ENCODE measurements at regions not wholly inside any gene's neighbourhood (a gene's known extent, or its start where the extent isn't known, plus 50 kb on each side); places are given as distances from the start of the nearest gene placed in this dataset.
"Not testable (repeated sequence)": the region's sequence is repeated elsewhere in the genome, so short reads cannot be mapped to it uniquely, and the experiment has no call there.

DNA sequence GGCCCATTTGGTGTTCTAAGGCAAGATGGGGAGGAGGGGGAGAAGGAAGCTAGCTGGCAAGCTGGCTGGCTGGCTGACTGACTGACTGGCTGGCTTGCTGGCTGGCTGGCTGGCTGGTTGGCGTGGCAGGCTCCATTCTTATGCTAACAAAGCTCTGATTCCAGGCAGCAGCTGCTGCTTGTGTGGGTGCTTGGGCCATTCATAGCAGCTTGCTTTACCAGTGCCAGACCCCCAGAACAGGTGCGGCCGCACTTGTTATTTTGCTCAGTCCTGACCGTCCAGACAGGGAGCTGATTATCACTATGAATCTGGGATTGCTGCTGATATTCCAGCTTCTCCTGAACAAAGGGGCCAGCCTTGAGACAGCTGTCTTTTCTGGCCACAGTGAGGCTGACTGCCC is 131.2 kb upstream of the PAK3 start:
- DNase-seq, result no peak

DNA sequence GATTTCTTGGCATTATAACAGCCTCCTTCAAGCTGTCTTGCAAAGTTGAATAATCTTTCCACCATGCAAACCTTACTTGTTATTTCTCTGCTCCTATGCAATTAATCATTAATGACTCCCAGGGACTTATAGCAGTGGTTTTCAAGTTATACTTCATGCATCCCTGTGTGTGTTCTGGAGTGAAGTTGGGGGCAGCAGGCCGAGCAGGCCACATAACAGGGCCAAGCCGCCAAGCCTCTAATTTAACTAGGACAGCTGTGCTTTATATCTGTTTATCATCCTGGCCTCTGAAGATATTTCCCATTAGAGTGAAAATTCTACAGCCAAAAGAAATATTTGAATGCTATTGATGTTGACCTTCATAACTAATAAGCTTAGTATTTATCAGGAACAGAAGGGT is 133.5 kb upstream of the PAK3 start:
- DNase-seq, result no peak

DNA sequence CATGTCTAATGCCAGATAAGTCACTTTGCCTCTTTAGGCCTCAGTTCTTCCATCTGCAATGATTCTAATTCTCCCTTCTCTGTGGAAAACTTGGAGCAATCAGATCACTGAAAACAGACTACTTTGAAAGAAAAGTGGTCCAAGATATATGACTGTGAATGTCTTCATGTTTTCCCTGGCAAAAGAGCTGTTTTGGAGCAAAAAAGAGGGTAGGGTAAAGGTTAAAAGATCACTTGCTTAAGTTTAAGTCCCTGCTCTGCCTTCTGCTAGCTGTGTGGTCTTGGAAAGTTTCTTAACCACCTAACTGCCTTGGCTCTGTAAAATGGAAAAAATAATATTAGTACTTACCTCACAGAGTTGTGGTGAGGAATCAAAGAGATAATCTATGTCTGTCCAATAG is 140.3 kb upstream of the PAK3 start:
- DNase-seq, result no peak

DNA sequence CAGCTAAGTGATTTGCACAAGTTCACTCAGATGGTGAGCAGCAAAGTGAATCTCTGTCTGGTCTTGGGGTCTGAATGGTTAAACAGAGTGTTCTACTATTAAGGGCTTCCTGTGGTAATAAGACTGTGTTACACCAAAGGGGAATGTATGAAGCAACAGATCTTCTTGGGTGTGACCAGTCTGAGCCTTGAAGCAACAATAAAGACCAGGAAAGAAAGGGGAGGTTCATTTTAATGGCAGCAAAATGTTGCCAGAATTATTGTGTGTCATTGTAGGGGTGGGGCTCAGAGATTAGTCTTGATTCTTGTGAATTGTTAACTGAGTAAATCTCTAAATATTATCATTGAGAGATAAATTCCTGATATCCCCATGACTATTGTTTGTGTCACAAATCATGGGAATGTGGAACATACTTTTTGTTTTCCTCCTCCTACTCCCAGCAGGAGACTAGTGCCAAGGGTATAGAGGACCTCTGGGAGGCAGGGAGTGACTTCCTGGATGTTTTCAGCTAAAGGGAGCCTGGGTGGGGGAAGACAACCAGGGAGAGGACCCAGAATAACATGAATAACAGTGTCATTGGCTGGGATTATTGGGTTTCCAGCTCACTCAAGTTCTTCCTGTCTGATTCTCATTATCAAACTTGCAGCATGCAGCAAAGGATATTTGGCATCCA is 141.4 kb upstream of the PAK3 start:
- no peak for DNase-seq

DNA sequence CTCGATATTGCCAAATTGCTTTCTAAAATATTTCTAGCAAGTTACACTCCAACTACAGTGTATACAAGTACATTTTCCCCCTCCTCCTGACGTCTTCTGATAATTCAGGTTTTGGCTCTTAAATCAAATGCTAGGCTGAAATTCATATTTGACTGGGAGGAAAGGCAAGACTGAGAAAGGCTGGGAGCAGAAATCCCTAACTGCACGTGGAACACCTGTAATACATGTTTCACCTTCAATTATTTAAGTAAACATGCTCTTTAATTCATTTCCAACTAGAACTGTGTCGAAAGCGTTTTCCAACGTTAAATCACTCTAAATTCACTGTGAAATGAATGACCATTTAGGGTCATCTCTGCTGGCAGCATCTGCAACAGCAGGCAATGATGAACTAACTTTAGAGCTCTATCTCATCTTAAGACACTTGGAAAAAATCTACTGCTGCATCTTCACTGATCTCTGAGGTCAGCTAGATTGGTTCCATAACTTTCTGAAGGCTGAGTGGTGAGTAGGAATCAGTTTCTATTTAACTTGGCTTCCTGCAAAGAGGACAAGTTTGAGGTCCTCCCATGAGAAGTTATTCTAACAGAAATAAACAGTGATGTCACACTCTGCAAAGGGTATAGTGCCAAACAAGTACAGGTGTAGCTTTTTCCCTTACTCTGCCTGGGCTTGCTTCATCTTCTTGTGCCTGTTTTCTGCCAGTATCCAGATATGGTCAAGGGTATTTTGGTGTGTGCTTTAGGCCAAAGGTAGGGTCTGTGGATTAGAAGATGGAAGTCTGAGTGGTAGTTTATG is 144.3 kb upstream of the PAK3 start:
- no peak for DNase-seq

DNA sequence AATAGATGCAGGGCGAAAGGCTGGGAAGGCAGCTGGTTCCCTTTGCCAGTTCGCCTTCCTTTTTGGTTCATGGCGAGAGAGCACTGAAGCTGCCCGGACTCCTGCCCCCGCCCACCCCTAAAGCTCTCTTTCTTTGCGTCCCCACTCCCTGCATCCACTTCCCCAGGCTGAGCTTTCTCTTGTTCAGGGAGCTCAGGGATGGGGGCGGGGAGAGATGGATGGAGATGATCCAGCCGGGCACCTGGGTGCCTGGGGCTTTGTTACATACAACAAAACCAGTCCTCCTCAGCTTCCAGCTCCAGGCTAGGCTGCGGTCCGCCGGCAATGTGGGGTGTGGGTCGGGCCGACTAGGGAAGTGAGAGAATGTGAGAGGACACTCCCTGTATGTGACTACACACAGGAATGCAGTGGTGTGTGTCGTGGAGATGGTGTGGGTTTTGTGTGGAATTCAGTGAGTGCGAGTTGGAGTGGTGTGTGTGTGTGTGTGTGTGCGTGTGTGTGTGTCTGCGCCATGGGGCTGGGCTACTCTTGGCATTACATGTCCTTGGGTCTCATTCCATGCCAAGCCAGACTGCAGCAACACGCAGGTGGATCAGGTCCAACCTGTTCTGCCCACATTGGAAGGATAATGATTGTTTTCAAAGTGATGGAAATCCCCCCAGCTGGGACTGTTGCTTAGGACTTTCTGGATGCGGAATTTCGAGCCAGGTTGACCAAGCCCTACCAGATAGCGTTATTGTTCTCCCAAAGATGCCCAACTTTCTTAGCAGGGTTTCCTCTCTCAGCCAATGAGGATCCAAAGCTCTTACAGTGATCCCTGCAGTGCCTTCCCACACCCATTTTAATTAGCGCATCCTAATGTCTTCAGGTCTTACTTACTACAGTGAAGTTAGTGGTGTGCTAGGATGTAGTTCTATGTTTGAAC is 149.4 kb upstream of the CHRDL1 start:
- no peak for DNase-seq

DNA sequence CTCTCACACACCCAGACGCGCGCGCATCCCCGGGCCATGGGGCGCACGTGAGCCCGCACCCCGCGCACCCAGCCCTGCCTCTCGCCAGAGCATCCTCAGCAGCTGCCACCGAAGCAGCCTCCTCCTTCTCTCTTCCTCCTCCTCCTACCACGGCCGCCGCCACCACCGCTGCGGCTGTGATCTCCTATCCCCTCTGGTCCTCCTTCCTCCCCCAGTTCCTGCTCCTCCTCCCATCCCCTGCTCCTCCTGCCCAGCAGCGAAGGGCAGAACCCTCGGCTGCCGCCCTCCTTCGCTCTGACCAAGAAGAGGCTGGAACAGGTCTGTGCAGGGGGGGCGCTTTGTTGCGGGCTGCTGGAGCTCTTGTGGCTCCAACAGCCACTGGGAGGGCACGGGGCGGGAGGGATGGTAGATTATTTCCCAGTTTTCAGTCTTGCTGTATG is 148.7 kb upstream of the CHRDL1 start:
- no peak for DNase-seq

DNA sequence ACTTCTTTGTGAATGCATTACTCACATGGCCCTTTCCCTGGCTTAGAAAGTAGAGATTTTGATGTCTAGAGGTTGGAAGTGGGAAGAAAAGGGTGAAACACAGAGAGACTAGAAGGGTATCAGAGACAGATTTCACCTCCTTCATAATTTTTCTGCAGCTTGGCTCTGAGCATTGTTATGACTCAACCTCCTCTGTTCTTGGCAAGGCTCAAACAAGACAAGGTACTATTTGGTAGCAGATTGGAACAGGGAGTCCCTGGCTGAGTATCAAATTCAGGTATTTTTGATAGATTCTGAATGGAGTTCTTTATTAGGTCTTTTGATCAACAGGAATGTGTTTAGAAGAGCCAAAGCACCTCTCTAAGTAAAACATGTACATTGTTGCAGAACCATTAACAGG is 146.3 kb upstream of the CHRDL1 start:
- no peak for DNase-seq

DNA sequence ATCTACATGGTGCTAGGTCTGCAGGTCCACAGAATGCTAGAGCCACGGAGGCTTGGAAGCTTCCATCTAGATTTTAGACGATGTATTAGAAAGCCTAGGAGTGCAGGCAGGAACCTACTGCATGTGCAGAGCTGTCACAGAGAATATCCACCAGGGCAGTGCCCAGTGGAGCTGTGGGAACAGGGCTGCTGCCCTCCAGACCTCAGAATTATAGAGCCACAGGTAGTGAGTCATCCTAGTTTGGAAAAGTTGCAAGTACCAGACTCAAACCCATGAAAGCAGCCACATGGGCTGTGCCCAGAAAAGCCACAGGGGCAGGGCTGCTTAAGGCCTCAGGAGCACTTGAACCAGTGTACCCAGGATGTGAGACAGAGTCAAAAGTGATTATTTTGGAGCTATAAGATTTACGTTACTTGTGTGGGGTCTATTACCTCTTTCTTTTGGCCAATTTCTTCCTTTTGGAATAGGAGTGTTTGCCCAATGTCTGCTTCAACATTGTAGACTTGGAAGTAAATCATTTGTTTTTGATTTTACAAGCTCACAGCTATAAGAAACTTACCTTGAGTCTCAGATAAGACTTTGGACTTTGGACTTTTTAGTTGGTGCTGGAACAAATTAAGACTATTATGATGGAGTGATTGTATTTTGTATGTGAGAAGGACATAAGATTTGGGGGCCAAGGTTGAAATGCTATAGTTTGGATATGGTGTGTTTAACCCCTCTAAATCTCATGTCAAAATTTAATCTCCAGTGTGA is 143.5 kb upstream of the CHRDL1 start:
- DNase-seq, result no peak

DNA sequence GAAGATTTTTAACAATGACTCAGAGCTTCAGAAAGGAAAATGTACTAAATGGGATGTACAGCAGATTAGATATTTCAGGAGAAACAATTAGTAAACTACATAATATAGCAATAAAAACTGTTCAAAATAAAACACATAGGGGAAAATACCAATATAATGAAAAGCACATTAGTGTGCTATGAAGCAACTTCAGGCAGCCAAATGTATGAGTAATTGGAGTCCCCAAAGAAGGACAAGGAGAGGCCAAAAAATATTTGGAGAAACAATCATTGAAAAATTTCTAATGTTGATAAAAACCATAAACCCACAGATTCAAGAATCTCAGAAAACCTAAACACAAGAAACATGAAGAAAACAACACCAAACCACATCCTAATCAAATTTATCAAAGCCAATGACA is 129.3 kb upstream of the CHRDL1 start:
- DNase-seq, result no peak

DNA sequence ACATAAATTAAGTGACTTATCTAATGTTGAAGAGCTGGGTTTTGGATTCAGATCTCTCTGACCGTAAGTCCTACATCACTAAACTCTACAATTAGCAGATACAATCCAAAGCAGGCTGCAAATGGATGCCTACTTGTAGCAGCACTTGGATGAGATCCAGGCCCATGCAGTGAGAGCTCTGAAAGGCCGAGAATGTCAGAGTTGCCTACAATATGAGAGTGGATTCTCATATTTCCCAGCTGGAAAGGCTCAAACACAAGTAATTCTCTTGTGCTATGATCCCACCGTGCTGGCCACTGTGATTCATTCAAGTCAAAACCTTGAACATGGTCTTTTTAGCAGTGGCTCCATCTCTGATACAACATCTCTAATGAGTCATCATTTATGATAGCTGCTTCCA is 125.4 kb upstream of the CHRDL1 start:
- DNase-seq, result no peak

DNA sequence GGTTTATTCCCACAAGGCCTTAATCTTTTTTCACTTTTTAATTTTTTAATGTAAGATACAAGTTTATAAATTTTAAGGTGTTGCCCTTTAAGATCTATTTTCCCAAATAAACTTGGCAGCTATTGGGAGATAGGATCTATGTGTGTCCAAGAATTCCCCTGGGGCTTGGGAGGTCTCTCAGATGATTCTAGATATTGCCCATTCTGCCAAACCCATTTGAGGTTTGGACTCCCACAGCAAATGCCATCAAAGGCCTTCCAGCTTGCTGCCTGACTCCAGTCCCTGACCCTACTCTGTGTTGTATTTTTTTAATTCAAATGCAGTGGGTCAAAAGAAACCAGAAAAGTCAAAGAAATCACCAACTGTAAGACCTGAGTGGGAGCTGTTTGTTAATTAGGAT is 120.0 kb upstream of the CHRDL1 start:
- DNase-seq, result no peak

DNA sequence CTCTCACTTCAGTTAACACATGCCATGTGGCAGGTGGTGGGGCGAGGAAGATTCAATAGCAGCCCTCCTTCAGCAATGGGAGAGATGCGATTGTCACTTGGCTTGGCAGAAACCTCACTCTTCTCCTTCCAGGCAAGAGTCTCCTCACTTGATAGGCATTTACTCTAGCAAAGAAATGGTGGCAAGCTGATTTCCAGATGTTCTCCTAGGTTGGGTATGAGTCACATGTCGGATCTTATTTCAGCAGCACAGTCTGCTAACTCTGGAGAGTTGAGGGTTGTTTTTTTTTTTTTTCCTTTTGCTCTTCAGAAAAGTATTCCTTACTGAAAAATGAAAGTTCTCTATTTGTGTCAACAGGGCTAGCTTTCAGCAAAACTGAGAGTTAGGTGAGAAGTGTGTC is 119.5 kb upstream of the CHRDL1 start:
- no peak for DNase-seq

DNA sequence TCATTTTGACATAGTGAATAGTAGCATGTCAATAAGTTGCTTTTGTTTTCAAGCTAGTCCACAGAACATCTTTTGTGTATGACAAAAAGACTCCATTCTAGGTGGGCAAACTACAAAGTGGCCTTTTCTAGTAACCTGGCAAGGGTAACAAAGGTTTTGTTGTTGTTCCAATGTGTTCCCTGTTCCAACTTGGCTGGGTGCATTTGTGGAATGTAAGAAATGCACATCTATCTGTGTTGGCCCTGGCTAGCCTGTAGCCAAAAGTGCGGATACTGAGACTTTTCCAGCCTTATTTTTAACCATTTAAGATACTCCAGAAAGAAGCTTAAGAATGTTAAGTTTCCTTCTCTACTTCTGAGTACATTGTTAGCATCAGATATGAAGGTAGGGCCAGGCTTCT is 118.7 kb upstream of the CHRDL1 start:
- no peak for DNase-seq

DNA sequence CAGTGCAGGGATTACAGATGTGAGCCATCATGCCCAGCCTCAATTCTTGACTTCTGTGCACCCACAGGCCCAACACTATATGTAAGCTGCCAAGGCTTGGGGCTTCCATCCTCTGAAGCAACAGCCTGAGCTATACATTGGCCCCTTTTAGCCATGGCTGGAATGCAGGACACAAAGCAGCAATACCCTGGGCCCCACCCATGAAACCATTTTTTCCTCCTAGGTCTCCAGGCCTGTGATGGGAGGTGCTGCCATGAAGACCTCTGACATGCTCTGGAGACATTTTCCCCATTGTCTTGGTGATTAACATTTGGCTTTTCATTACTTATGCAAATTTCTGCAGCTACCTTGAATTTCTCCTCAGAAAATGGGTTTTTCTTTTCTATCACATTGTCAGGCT is 109.1 kb upstream of the CHRDL1 start:
- not testable (repeated sequence) for DNase-seq

DNA sequence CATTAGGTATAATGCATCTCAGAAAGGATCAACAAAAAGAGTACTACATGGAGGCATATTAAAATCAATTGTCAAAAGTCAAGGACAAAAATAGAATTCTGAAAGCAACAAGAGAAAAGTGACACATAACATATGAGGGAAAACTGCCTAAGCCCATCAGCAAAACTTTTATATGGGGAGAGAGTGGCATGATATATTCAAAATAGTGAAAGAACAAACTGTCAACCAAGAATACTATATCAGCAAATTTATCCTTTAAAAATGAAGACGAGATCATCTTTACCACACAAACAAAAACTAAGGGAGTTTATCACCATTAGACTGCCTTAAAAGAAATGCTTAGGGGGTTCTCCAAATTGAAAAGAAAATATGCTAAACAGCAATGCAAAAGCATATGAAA is 86.4 kb upstream of the CHRDL1 start:
- DNase-seq, result no peak

DNA sequence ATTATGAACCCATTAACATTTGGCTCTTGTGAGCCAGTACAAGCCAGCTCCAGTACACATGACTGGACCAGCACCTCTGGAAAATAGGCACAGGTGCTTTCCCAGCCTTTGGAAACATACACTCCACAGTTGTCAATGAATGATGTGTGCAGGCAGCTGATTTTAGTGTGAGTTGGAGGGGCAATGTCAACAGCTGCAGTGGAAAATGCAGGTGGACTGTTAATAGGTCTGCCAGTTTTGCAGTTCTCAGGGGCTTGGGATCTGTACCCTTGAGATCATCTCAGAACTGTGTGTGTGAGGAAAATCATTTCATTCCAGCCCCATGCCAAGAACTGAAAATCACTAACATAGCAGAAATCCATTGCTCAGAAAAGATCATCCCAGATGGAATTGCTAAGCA is 81.7 kb upstream of the CHRDL1 start:
- DNase-seq, result no peak

DNA sequence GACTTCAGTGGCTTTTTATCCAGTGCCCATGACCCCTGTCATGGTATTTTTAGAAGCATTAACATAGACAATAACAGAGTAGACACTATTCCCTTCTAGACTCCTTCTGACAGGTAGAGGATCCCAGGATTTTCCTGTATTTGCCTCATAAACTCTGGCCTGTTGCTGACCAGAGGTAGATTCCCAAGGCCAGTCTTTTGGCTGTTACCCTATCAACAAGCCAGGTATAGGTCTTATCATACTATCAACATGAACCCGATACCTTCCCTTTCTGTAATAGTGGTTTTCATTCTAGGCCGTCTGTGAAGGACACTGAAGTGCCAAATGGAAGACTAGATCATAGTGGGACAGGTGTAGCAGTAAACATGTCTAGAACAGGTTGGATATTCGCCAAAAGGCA is 76.2 kb upstream of the CHRDL1 start:
- no peak for DNase-seq

DNA sequence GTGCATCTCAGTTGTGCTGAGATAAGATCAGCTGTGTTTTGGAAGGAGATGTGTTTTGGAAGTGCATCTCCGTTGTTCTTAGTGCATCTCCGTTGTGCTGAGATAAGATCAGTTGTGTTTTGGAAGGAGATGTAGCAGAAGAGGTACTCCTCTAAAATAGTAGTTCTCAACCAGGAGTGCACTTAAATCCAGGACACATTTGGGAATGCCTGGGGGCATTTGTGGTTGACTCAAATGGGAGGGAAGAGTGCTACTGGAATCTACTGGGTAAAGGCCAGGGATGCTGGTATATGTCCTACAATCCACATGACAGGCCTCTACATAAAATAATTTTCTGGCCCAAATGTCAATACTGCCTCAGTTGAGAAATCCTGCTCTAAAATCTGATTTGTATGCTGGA is 70.8 kb upstream of the CHRDL1 start:
- DNase-seq, result no peak

DNA sequence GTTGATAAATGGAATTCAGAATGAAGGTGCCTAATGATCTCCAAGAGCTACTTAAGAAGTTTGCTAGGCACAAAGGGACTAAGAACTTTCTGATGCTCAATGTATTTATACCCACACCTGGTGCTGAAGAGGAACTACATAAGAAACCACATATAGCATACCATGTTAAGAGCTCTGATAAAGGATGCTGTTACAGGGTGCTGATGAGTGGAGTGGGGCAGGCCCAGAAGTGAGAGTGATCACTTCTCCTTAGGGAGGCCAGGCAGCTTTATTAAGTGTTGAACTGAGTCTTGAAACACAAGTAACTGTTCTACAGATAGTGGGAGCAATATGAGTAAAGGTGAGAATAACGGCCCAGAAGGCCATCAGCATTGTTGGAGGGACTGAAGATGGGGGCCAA is 68.3 kb upstream of the CHRDL1 start:
- DNase-seq, result no peak

DNA sequence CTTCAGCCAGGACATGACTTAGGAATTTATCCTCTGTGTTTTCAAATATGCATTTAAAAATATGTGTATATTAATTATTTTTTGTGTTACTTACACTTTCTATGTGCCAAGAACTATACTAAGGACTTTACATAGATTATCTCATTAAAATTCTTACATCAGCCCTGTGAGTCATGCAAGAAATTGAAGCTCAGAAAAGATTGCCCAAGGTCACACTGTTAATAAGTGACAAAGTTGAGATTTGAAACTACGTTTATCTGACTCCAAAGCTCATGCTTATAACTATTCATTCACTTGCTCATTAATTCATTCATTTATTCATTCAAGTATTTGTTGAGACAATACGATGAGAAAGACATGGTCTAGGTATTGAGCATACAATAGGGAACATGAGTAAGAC is 62.9 kb upstream of the CHRDL1 start:
- DNase-seq, result no peak

DNA sequence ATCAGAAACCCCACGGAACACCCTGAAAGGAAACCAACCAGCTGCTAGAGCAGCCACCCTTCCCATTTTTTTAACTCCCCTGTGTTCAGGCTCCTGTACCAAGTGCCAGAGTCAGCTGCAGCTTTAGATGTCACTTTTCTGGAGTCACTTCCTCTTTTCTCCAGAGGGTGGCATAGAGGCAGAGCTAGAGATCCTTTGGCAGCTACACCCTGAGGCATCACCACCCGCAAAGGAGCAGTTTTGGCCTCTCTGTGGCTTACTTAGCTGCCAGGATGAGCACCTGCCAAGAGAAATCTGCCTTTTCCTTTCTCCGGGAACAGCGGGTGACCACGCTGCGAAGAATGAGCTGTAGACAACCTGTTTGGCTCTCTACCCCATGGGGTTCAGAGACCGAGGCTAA is 58.0 kb upstream of the CHRDL1 start:
- no peak for DNase-seq

Data from right lung (tissue), 2 donors.